ENCODE measurements at regions not wholly inside any gene's neighbourhood (a gene's known extent, or its start where the extent isn't known, plus 50 kb on each side); places are given as distances from the start of the nearest gene placed in this dataset.

DNA sequence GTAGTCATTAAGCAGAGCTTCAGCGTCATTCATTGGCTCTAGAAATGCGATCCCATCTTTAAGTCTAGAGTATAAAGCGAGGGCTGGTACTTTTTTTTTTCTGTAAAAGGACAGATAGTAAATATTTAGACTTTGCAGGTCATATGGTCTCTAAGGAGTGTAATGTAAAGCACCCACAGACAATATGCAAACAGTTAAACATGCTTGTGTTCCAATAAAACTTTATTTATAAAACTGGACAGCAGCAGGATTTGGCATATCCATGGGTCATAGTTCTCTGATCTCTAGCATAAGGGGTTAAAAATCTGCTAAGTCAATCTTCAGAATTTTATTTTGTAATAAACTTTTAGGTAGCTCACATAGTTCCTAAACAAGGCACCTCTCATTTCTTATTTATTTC, 226.8 kb upstream of the TBC1D5 start:
- no peaks in the 10 kb centered on the region for H3K36me3 ChIP-seq (replicated peaks in 1 of 2; ENCODE audit: control extremely low read depth in 1 of 2, control insufficient read depth in 1 of 2, extremely low read depth in 1 of 2, insufficient read depth in 2 of 2, low read length in 1 of 2)
- H2AFZ ChIP-seq (ENCODE audit: insufficient read depth, low read depth, low read length, poor library complexity, severe bottlenecking) = no peak overlapping the region
- Mint-ChIP-seq H3K27ac (no peak overlapping the region), H3K4me1 (no peaks in the 10 kb centered on the region), H3K9me3 (ENCODE audit: insufficient read depth) (no peaks in the 10 kb centered on the region), H3K4me3 (no peak overlapping the region), H3K27me3 (peaks cover 11% of the 10 kb centered on the region)
- ATAC-seq (ENCODE audit: low read depth) = no peak
- intact Hi-C loops (cut with micrococcal nuclease) = no loop called here
- no peak overlapping the region for H3K27ac ChIP-seq (ENCODE audit: low read length in 2 of 2)
- H3K4me3 ChIP-seq (ENCODE audit: control extremely low read depth in 1 of 5, extremely low read depth in 1 of 5, insufficient read depth in 1 of 5, low read depth in 2 of 5, low read length in 4 of 5) = no peak overlapping the region
- H3K9me3 ChIP-seq (ENCODE audit: control extremely low read depth in 1 of 3, control insufficient read depth in 2 of 3, insufficient read depth in 1 of 3, low read length in 2 of 3) = no peaks in the 10 kb centered on the region
- H4K20me1 ChIP-seq (ENCODE audit: control insufficient read depth, insufficient read depth, low read length, poor library complexity, severe bottlenecking) = no peaks in the 10 kb centered on the region
- WGBS (ENCODE audit: insufficient coverage) = no CpG with 5 or more reads among the region's 3 CpGs
- ChIA-PET CTCF (no interaction called here), POLR2A (no interaction called here)
- no peak overlapping the region for H3K9ac ChIP-seq (ENCODE audit: low read length)
- no peaks in the 10 kb centered on the region for H3K4me1 ChIP-seq (ENCODE audit: control insufficient read depth in 2 of 2, insufficient read depth in 2 of 2, low read length in 2 of 2)
- H3K27me3 ChIP-seq (replicated peaks in 1 of 4; ENCODE audit: control extremely low read depth in 1 of 4, control insufficient read depth in 3 of 4, insufficient read depth in 4 of 4, low read length in 3 of 4) = no peaks in the 10 kb centered on the region
- H3K79me2 ChIP-seq (ENCODE audit: control insufficient read depth, insufficient read depth, low read length) = no peaks in the 10 kb centered on the region
- DNase-seq = no peak
- TF ChIP-seq EZH2 (IDR thresholded peaks at IDR 0.05; ENCODE audit: borderline replicate concordance, insufficient read depth, low read depth, low read length, poor library complexity, severe bottlenecking) (no peak), CTCF (IDR thresholded peaks at IDR 0.05) (no peak)
- H3K4me2 ChIP-seq (replicated peaks; ENCODE audit: low read depth, low read length, poor library complexity, severe bottlenecking) = no peak overlapping the region

DNA sequence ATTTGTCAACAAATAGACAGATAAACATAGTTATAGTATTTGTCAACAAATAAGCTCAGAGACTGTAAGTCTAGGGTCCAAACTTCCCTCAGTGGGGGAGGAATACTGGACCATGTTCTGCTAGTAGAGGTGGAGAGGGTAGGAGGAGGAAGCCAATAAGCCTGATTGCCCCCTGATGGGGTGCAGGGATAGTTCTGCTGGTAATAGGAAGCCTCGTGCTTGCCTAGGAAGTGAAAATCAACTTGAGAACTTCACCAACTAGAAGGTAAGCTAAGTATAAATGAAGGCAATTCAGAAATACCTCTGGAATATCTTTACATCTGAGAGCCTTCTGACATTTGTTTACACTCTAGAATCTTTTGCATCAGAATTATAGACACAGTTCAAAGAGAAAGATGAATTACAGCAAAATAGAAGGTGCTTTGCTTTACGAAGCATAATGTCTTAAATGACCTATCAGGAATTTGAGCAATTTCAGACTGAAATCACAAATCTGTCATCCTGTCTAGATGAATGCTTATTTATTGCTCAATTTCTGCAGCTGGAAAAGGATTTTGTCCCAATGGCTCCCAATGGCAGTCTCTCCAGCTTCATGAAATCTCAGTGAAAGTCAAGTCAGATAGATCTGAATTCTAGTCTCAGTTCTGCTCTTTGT, 225.6 kb upstream of the TBC1D5 start:
- CTCF ChIA-PET = no interaction called here
- H3K9me3 Mint-ChIP-seq (ENCODE audit: insufficient read depth) = no peaks in the 10 kb centered on the region
- POLR2A ChIA-PET = no interaction called here

More for the DNA sequence above, 225.6 kb upstream of the TBC1D5 start:
- TF ChIP-seq CTCF (IDR thresholded peaks at IDR 0.05) (no peak), EZH2 (IDR thresholded peaks at IDR 0.05; ENCODE audit: borderline replicate concordance, insufficient read depth, low read depth, low read length, poor library complexity, severe bottlenecking) (no peak)
- Mint-ChIP-seq H3K4me3 (no peak overlapping the region), H3K27me3 (peaks cover 11% of the 10 kb centered on the region), H3K27ac (no peak overlapping the region), H3K4me1 (no peaks in the 10 kb centered on the region)
- H3K4me2 ChIP-seq (replicated peaks; ENCODE audit: low read depth, low read length, poor library complexity, severe bottlenecking) = no peak overlapping the region
- no peak overlapping the region for H3K4me3 ChIP-seq (ENCODE audit: control extremely low read depth in 1 of 5, extremely low read depth in 1 of 5, insufficient read depth in 1 of 5, low read depth in 2 of 5, low read length in 4 of 5)
- H3K9me3 ChIP-seq (ENCODE audit: control extremely low read depth in 1 of 3, control insufficient read depth in 2 of 3, insufficient read depth in 1 of 3, low read length in 2 of 3) = no peaks in the 10 kb centered on the region
- H4K20me1 ChIP-seq (ENCODE audit: control insufficient read depth, insufficient read depth, low read length, poor library complexity, severe bottlenecking) = no peaks in the 10 kb centered on the region
- no peak overlapping the region for H3K27ac ChIP-seq (ENCODE audit: low read length in 2 of 2)
- no CpG with 5 or more reads among the region's 2 CpGs for WGBS (ENCODE audit: insufficient coverage)
- no peaks in the 10 kb centered on the region for H3K36me3 ChIP-seq (replicated peaks in 1 of 2; ENCODE audit: control extremely low read depth in 1 of 2, control insufficient read depth in 1 of 2, extremely low read depth in 1 of 2, insufficient read depth in 2 of 2, low read length in 1 of 2)
- H2AFZ ChIP-seq (ENCODE audit: insufficient read depth, low read depth, low read length, poor library complexity, severe bottlenecking) = no peak overlapping the region
- no peaks in the 10 kb centered on the region for H3K27me3 ChIP-seq (replicated peaks in 1 of 4; ENCODE audit: control extremely low read depth in 1 of 4, control insufficient read depth in 3 of 4, insufficient read depth in 4 of 4, low read length in 3 of 4)
- intact Hi-C loops (cut with micrococcal nuclease) = no loop called here
- ATAC-seq (ENCODE audit: low read depth) (no peak), DNase-seq (no peak)
- no peaks in the 10 kb centered on the region for H3K79me2 ChIP-seq (ENCODE audit: control insufficient read depth, insufficient read depth, low read length)
- no peak overlapping the region for H3K9ac ChIP-seq (ENCODE audit: low read length)
- no peaks in the 10 kb centered on the region for H3K4me1 ChIP-seq (ENCODE audit: control insufficient read depth in 2 of 2, insufficient read depth in 2 of 2, low read length in 2 of 2)

All from B cell (primary cell).